Fibroblast of upper back skin (primary cell): ENCODE measurements at regions not wholly inside any gene's neighbourhood (a gene's known extent, or its start where the extent isn't known, plus 50 kb on each side); places are given as distances from the start of the nearest gene placed in this dataset.

ENCODE experiments used
- DNase-seq: peaks from one replicate; pipeline ENCODE4 v3.0.0-alpha.2; 2013

DNA sequence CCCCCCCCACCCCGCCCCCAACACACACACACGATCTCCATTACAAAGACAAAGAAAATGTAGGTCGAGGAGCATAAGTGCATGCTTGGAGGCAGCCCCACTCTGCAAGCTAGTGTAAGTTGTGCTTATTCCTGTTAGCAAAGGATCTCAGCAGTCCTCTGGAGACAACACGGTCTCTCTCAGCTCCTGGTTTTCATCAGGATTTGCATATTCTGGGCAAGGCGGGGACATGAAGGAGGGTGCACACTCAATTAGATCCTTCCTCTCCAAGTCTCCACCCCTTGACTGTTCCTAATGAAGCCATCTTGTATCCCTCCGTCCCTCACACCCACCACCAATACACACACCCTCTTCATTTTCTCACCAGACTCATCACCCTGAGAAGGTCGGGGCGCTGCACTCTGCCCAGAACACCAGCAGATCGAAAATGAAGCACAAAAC lies 63.8 kb downstream of the MRPL46 start:
- no peak for DNase-seq

DNA sequence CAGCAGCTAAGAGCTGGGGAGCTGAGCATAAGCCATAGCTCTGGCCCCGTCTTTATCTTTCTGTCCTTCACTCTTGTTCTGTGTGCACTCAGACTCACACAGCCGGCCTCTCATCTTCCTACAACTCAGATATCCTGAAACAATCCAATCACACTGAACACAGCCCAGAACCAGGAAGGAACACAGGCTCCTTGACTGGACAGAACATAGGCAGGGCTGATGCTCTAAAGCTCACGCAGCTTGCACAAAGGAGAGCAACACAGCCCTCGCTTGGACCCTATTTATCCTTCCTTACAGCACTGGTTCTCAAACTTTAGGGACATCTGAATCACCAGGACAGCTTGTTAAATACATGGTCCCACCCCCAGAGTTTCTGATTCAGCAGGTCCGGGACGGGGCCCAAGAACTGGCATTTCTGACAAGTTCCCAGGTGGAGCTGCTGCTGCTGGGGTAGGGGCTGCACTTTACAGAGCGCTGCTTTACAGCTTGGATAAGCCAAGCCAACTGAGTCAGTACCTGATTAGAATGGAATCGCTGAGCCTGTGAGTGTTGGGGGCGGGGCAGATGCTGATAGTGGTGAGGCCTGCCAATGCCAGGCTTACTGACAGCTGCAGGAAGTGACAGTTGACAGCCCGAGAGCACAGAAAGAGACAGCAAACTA lies 65.1 kb downstream of the MRPL46 start:
- DNase-seq = no peak

DNA sequence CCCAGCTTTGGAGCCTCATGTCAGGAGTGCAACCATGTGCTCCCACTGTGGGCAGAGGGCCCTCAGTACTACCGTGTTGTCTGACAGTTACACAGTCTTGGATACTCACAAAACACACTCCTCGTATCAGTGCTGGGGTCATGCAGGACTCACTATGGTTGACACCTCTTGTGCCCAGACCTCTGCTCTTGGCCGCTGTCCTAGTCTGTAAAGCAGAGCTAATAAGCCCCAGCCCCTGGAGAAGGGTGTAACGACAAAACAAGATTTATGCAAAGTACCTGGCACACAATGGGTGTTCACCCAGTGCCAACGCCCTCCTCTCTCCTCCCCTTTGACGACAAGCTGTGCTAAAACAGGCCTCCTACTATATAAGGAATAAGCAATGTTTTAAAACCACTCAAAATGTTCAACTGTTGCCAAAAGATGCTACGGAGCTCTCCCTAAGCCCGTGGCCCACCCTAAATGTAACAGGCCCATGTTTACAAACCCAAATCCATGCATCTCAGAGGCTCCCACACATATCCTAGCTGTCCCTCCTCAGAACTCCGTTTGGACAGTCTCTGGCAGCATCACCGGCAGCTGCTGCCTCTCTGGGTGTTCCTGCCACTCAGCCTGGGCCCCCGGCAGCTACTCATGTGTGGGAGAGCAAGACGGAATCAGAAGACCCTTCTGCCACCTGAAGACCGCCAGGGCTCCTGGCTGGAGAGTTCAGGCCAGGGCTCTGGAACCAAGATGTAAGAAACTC lies 65.8 kb downstream of the MRPL46 start:
- no peak for DNase-seq

GRCh38 chr15:88400591-88401250 lies 66.5 kb downstream of the MRPL46 start:
- DNase-seq = no peak

DNA sequence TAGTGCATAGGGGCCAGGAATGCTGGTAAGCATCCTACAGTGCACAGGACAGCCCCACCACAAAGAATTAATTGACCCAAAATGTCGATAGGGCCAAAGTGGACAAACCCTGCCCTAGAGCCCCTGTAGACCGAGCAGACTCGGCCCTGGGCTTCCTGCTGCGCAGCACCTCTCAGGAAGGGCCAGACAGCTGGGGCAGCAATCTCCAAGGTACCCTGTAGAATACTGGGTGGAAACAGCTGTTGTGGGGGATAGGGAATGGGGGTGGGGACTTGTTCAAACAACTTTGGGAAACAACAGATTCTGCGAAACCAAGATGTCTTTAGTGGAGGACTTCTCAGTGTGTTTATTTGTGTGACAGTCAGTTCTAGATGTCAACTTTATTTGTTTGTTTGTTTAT lies 67.1 kb downstream of the MRPL46 start:
- DNase-seq = no peak

- no peak for DNase-seq
Observed at GRCh38 chr15:88399021-88399685, 68.0 kb downstream of the MRPL46 start.

DNA sequence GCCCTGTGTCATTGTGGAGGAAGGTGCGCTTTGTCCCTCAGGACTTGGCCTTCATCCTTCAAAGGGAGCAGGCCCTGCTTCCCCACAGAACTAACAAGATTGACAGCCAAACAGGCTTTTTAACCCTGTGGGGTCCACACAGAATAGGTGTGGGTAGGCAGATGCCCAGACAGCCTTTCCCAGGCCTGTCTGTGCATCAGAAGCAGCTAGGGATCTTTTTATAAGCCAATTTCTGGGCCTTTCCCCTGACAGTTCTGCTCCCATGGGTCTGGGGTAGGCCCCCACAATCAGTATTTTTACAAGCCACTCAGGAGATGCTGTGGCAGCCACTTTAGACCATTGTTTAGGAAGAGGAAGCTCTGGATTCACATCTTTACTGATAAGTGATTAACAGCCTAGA lies 69.2 kb downstream of the MRPL46 start:
- DNase-seq = no peak

- no peak for DNase-seq
Observed at GRCh38 chr15:88397506-88397905, 69.7 kb downstream of the MRPL46 start.

- no peak for DNase-seq
Observed at GRCh38 chr15:88395872-88396781, 71.1 kb downstream of the MRPL46 start.

DNA sequence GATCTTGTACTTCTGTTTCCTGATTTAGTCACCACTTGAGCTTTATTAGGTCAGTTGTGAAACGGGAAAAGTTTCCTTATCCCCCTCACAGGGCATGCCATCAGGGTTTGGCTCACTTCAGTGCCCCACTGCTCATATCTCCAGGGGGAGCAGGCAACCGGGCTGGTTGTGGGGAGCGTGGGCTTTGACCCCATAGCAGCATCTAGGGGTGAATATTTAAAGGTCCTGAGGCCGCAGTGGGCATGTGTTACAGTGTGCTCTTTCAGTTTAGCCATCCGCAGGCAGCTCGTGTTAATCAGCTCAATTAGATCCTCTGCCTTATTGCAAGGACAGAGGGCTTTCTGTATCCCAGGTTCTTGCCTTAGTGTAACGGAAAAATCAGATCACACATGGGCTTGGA lies 71.9 kb downstream of the MRPL46 start:
- no peak for DNase-seq

GRCh38 chr15:88394553-88395145 lies 72.5 kb downstream of the MRPL46 start:
- DNase-seq = no peak

DNA sequence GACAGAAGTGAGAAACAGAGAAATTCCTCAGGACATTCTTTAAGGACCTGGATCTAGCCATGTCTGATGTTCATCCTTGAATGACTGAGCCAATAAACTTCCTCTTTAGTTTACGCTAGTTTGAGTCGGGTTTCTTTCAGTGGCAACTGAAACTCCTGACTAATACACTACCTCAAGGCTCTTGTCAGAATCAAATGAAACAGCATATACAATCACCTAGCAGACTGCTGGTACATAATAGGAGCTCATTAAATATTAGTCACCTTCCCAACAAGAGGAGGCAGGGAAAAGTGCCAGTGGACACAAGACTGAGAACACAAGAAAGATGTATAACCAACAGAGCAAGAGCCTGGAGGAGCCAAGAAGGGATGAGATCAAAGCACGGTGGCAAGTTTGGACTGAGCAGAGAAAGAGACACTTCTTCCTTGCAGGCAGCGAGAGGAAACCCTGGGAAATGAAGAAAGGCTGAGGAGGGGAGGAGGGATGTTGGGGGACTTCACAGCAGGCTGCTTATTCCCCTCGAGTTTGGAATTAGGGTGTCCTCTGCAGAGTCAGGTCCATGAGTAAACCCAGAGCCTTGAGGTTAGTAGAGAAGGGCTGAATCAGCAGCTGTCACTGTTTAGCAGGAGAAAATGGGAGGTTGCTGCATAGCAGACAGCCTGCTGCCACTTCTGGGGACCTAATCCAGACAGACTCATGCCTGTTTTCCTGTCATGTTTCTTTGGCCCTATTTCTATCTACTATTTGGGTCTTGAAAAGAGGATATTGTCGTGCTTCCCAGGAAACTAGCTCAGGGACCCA lies 73.3 kb downstream of the MRPL46 start:
- no peak for DNase-seq

- DNase-seq = no peak
Observed at GRCh38 chr15:88391700-88392099, 75.5 kb downstream of the MRPL46 start.

- no peak for DNase-seq
Observed at GRCh38 chr15:88391006-88391405, 76.2 kb downstream of the MRPL46 start.

- no peak for DNase-seq
Observed at GRCh38 chr15:88390164-88390901, 76.9 kb downstream of the MRPL46 start.

GRCh38 chr15:88389120-88389519 lies 78.1 kb downstream of the MRPL46 start:
- no peak for DNase-seq

DNA sequence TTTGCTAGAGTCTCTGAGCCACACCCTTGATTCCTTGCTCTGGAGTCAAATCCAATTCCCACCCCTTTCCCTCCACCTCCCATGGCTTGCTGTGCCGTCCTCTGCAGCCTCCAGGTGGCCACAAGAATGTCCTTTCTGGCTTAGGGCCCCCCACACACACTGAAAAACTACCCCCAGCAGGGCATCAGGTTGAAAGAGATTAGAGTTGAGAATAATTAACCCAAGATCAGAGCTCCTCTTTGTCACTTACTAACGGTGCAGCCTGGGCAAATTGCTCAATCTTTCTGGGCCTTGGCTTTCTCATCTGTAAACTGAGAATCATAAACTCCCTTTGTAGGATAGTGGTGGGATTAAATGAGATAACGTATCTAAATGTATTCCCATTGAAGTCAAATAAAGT lies 78.5 kb downstream of the MRPL46 start:
- no peak for DNase-seq

DNA sequence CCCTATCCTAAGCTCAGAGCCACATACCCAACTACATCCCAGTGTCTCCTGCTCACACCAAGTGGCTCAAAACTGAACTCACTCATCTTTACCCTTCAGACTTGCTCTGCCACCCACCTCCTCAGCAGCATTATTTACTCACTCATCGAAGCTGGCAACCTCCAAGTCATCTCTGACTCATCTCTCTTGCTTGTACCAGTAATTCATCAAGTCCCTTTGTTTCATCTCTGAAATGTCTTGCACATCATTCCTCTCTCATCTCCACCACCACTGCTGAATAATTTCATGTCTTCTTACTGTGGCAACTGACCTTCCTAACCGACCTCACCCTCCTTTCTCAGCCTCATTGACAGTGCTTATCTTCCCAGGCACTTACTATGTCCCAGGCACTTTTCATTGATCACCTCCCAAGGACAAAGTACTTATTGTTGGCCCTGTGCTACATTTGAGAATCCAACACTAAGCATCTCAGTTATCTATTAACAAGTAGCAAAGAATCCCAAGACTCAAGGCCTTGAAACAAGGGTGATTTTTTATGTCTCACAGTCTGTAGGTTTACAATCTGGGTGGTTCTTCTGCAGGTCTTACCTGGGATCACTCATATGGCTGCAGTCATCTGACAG lies 82.0 kb downstream of the MRPL46 start:
- DNase-seq = peak; percentile 28

DNA sequence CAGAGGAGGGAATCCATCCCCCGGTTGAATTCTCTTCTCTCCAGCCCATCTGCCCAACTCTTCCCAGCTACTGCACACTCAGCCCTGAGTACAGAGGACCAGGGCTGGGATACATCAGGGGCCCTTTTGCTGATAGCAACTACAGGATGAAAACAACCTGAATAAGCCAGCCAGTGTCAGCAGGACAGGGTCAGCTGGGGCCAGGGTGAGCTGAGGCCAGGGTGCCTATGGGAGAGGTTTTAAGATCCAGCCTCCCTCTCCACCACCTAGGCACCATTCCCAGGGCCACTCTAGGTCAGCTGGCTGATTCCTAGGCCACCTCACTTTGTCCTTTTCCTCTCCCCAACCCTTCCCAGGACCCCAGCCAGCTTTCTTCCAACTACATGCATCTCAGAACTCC lies 83.8 kb downstream of the MRPL46 start:
- no peak for DNase-seq

- DNase-seq = no peak
Observed at GRCh38 chr15:88382482-88382983, 84.7 kb downstream of the MRPL46 start.
